ENCODE measurements at regions not wholly inside any gene's neighbourhood (a gene's known extent, or its start where the extent isn't known, plus 50 kb on each side); places are given as distances from the start of the nearest gene placed in this dataset.

- TF ChIP-seq JUND (IDR thresholded peaks at IDR 0.05; ENCODE audit: low read length), result no peak
- TF ChIP-seq MAX (IDR thresholded peaks at IDR 0.05), result no peak
- TF ChIP-seq EGR1 (IDR thresholded peaks at IDR 0.05; ENCODE audit: borderline replicate concordance, low read depth, low read length), result no peak
- TF ChIP-seq CTCF (IDR thresholded peaks at IDR 0.05; ENCODE audit: control extremely low read depth in 1 of 3, insufficient read depth in 1 of 3, low read depth in 1 of 3, low read length in 3 of 3), result no peak
- TF ChIP-seq EZH2 (IDR thresholded peaks at IDR 0.05; ENCODE audit: low read depth, low read length, severe bottlenecking), result no peak
- TF ChIP-seq EP300 (IDR thresholded peaks at IDR 0.05; ENCODE audit: borderline replicate concordance in 1 of 2, low read depth in 2 of 2, low read length in 2 of 2), result no peak
- no peak for TF ChIP-seq TAF7 (optimal IDR thresholded peaks at IDR 0.05; ENCODE audit: borderline replicate concordance, low read depth, low read length)
- TF ChIP-seq CEBPB (IDR thresholded peaks at IDR 0.05; ENCODE audit: low read depth, low read length), result no peak
- TF ChIP-seq ATF2 (IDR thresholded peaks at IDR 0.05; ENCODE audit: low read length), result no peak
- no peak for TF ChIP-seq USF2 (IDR thresholded peaks at IDR 0.05; ENCODE audit: low read length)
- no peak for TF ChIP-seq RAD21 (IDR thresholded peaks at IDR 0.05 in 1 of 2, conservative IDR thresholded peaks at IDR 0.05 in 1 of 2; ENCODE audit: low read depth in 2 of 2, low read length in 2 of 2)
- TF ChIP-seq SIX5 (IDR thresholded peaks at IDR 0.05; ENCODE audit: low read depth, low read length), result no peak
These were observed 193.2 kb upstream of the GHITM start for GRCh38 chr10:83945982-83946718.
